ENCODE measurements at regions not wholly inside any gene's neighbourhood (a gene's known extent, or its start where the extent isn't known, plus 50 kb on each side); places are given as distances from the start of the nearest gene placed in this dataset.
"Not testable (repeated sequence)": the region's sequence is repeated elsewhere in the genome, so short reads cannot be mapped to it uniquely, and the experiment has no call there.

GRCh38 chr4:91653067-91653466, 650.7 kb upstream of the GRID2 start:
- DNase-seq, result no peak

- no peak for DNase-seq
These were observed 622.7 kb upstream of the GRID2 start for GRCh38 chr4:91681091-91681490.

- DNase-seq, result no peak
These were observed 622.2 kb upstream of the GRID2 start for GRCh38 chr4:91681544-91681943.

- no peak for DNase-seq
These were observed 618.8 kb upstream of the GRID2 start for GRCh38 chr4:91684955-91685354.

GRCh38 chr4:91688413-91688812, 615.4 kb upstream of the GRID2 start:
- DNase-seq, result no peak

DNA sequence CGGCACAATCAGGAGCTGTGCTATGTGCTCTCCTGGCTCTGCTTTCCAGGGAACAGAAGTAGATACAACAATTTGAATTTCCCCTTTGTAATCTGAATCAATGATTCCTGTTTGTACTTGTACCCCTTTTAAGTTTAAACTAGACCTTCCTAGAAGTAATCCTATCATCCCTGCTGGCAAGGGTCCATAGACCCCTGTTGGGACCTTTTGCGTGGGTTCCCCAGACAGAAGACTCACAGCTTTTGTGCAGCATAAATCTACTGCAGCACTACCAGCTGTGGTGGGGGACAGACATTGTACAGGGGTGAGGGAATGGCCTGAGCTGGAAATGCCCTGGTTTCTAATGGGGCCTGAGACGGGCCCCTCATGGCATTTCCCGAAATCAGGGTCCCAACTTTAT, 604.1 kb upstream of the GRID2 start:
- DNase-seq, result not testable (repeated sequence)

DNA sequence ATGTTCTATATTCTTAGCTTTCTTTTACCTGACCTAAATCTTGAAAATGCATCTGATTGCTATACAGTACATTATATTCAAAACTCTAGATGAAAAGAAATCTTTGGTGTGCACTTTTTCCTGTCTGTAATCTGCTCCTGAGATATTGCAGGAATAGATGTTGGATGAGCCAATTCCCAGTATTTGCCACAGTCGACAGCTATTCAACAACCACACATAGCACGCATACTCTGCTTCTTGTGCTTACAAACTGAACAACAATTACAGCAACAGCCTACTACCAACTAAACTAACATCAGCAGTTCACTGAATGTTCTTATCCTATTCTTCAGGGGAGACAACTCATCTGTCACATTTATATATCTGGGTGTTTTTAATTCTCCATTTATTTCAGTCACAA, 573.9 kb upstream of the GRID2 start:
- no peak for DNase-seq

DNA sequence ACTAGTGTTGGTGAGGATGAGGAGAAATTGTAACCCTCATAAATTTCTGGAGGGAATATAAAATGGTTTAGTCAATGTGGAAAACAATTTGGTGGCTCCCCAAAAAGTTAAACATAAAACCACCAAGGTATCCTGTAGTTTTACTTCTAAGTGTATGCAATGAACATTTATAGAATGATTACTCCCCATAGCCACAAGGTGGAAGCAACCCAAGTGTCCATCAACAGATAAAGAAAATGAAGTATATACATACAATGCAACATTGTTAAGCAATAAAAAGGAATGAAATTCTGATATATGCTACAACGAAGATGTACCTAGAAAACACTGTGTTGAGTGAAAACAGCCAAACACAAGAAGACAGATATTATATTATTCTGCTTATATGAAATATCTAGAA, 569.1 kb upstream of the GRID2 start:
- DNase-seq, result no peak

DNA sequence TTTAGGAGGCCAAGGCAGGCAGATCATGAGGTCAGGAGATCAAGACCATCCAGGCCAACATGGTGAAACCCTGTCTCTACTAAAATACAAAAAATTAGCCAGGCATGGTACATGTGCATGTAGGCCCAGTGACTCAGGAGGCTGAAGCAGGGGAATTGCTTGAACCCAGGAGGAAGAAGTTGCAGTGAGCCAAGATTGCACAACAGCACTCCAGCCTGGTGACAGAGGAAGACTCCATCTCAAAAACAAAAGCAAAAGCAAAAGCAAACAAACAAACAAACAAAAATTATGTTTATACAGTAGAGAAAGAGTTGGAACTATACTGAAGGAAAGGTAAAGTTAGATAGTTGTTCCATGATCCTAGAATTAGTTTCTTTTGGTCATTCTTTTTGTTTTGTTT, 564.9 kb upstream of the GRID2 start:
- not testable (repeated sequence) for DNase-seq

- no peak for DNase-seq
These were observed 557.2 kb upstream of the GRID2 start for GRCh38 chr4:91746551-91746950.

GRCh38 chr4:91751961-91752360, 551.8 kb upstream of the GRID2 start:
- DNase-seq, result no peak

- DNase-seq, result no peak
These were observed 549.0 kb upstream of the GRID2 start for GRCh38 chr4:91754716-91755115.

DNA sequence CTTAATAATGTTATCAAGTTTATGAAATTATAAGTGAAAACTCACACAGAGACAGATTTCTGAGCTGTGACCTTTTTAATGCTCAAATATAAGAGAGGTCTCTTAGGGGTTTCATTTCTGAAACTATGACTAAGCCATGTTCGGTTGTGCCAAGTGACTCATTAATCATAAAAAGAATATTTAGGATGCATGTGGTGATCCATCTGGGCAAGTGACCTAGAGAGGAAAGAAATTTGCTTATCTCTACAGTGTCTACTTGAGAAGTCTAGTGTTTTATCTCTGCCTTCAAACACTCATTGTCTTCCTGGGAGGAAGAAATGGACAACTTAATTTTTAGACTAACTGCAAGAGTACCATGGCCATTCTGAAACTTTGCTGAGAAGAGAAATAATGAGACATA, 545.3 kb upstream of the GRID2 start:
- DNase-seq, result no peak

DNA sequence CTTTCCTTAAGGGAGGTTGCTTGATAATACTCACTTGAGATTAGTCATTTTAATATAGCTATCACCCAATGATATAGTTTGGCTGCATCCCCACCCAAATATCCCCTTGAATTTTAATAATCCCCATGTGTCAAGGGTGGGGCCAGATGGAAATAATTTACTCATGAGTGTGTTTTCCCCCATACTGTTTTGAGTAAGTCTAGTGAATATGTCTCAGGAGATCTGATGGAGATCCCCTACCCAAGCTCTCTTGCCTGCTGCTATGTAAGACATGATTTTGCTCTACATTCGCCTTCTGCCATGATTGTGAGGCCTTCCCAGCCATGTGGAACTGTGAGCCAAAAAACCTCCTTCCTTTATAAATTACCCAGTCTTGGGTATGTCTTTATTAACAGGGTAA, 539.7 kb upstream of the GRID2 start:
- DNase-seq, result no peak

- no peak for DNase-seq
These were observed 533.9 kb upstream of the GRID2 start for GRCh38 chr4:91769912-91770311.

- DNase-seq, result not testable (repeated sequence)
These were observed 512.1 kb upstream of the GRID2 start for GRCh38 chr4:91791631-91792030.

- DNase-seq, result no peak
These were observed 507.8 kb upstream of the GRID2 start for GRCh38 chr4:91795947-91796346.

DNA sequence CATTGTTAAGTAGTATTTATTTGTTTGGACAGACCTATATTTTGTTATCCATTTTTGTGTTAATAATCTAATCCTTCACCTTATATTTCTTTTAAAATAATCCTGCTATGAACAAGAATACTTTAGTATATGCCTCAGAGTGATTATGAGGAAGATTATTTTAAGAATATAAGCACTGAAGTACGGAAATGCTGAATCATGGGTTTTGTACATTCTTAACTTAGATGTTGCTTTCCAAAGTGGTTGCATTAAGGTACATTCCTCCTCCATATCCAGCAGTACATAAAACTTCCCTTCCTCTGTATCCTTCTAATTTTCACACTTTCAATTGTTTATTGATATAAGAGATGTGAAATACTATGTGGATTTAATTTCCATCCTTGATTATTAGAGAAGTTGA, 491.4 kb upstream of the GRID2 start:
- no peak for DNase-seq

- DNase-seq, result no peak
These were observed 479.0 kb upstream of the GRID2 start for GRCh38 chr4:91824773-91825172.

DNA sequence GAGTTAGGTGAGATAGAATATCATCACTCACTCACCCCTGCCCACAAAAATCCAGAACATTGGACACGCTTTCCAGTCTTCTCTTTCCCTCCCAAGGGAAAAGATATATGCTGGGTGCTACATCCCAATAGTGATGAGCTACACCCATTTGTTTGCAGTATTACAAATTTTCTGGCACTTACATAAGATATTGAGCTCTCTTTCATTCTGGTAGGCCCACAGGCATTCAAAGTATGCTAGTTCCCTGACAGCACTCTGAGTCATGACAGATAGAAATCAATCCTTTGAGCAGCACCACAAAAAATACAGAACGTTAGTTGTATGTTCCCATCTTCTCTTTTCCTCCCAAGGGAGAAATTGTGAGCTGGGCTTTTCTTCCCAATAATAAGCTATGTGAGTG, 477.6 kb upstream of the GRID2 start:
- no peak for DNase-seq

DNA sequence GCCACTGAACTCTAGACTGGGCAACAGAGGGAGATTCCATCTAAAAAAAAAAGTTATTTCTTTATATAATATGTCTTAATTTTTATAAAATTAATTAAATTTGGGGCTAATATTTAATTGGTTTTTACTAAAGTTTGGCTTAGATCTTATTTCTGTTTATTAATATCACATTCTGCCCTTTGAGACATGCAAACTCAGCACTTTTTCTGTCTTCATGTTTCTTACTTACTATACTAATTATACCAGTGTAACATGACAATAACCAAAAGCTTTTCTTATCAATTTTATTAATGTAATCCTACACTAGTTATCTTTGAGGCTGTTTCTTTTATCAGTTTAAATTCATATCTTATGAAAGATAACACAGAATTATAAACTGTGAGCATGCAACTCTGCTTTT, 475.9 kb upstream of the GRID2 start:
- no peak for DNase-seq

DNA sequence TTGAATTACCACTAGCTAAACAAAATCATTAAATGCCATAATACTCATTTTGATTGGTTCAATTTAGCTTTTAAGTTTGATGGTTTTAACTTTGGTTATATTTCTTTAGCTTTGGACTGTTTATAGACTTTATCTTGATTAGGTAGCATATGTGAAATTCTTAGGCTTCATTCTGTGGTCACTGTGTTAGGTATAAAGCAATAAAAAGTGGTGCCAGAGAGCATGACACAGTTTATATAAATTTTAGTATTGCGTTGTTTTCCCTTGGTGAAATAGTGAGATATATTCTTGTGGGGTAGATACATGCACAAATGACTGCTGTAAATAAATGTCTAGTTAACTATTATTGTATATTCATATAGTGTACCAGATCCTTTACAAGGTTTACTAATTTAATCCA, 474.2 kb upstream of the GRID2 start:
- DNase-seq, result no peak

DNA sequence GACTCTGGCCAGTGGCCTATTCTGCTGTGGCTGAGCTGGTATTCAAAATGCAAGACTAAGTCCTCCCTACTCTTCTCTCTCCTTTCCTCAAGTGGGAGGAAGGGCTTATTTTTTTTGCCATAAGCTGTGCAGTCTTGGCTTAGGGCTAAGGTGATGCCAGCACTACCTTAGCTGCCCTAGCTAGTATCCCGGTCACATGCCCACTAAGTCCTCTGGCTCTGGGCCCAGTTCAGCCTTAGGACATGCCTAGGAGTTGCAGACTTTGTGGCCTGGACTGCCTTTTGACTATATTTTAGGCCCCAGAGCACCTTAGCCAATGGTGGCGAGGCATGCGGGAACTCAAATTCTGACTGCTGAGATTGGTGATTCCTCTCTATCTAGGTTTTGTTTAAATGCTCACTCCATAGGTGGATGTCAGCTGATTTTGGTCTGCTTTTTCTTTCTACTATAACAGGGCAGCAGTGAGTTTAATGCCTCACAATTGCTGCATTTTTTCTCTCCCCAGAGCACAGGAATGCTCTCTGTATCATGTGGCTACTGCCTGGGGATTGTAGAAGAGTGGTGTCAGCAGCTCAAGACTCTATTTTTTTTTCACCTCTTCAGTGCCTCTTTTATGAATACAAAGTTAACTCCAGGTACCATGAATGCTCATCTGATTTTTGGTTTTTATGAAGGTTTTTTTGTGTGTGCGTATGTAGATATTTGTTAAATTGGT, 472.9 kb upstream of the GRID2 start:
- DNase-seq, result no peak

GRCh38 chr4:91837608-91838029, 466.1 kb upstream of the GRID2 start:
- no peak for DNase-seq

- DNase-seq, result no peak
These were observed 465.4 kb upstream of the GRID2 start for GRCh38 chr4:91838181-91838861.

Data from NCI-H1105 (cell line).